Muscle layer of duodenum (tissue), 2 donors: ENCODE measurements at regions not wholly inside any gene's neighbourhood (a gene's known extent, or its start where the extent isn't known, plus 50 kb on each side); places are given as distances from the start of the nearest gene placed in this dataset.

Source experiments
- H3K27ac ChIP-seq: one replicate; pipeline ENCODE4 v1.7.0; 2013; ENCODE audit warnings: mild to moderate bottlenecking, low read length
- H3K27me3 ChIP-seq: one replicate; pipeline ENCODE4 v1.7.0; 2013; ENCODE audit warnings: low read depth, mild to moderate bottlenecking, control low read depth, low read length
- H3K36me3 ChIP-seq, 2 donors: one replicate each; pipeline ENCODE4 v1.7.0; 2013; ENCODE audit warnings: low read length in 2 of 2, control low read depth in 1 of 2, mild to moderate bottlenecking in 1 of 2; ENCODE audit not compliant: insufficient read depth in 2 of 2, control insufficient read depth in 1 of 2
- H3K4me1 ChIP-seq, 2 donors: one replicate each; pipeline ENCODE4 v1.7.0; 2013; ENCODE audit warnings: low read length in 2 of 2, mild to moderate bottlenecking in 2 of 2, control low read depth in 1 of 2, moderate library complexity in 1 of 2; ENCODE audit not compliant: insufficient read depth in 2 of 2, control insufficient read depth in 1 of 2
- H3K4me3 ChIP-seq, 2 donors: one replicate each; pipeline ENCODE4 v1.7.0; 2013; ENCODE audit warnings: low read length in 2 of 2, low read depth in 1 of 2, mild to moderate bottlenecking in 1 of 2
- H3K9me3 ChIP-seq, 2 donors: one replicate each; pipeline ENCODE4 v1.7.0; 2013; ENCODE audit warnings: low read length in 2 of 2, control low read depth in 1 of 2, mild to moderate bottlenecking in 1 of 2; ENCODE audit not compliant: control insufficient read depth in 1 of 2
- donor health status: healthy.

DNA sequence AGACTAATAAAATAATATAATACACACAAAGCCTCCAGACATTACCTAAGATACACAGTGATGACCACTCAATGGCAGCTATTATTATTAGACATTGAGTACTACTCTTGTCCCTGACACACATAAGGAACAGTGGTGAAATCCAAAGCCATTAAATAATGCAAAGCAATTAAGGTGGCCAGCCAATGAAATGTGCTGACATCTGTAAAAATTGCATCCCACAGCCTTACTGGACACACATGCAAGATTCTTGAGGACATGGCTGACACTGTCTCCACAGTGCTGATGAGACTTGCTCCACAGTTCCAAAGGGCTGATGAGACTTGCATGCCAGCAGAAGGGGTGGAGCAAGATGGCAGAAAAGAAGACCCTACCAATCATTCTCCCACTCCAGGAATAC lies 447.5 kb downstream of the IRX1 start:
- Histone ChIP-seq H3K4me3 (no peak overlapping the region), H3K27ac (no peak overlapping the region), H3K36me3 (no peaks in the 10 kb centered on the region), H3K4me1 (no peaks in the 10 kb centered on the region), H3K27me3 (no peaks in the 10 kb centered on the region), H3K9me3 (no peaks in the 10 kb centered on the region)

DNA sequence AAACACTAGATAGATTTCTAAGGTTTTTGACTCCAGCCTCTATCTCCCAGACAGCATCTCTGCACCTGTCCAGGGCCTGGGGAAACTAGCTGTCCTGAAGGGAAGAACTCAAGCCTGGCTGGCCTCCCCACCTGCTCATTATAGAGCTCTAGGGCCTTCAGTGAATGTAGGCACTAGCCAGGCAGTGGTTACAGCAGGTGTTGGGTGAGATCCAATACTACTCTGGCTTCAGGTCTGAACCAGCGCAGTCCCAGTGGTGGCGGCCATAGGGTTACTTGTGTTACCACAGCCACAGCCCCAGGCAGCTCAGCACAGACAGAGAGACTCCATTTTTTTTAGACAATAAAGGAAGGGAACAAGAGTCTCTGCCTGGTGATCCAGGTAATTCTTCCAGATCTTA lies 449.2 kb downstream of the IRX1 start:
- Histone ChIP-seq H3K9me3 (no peaks in the 10 kb centered on the region), H3K4me1 (no peaks in the 10 kb centered on the region), H3K36me3 (no peaks in the 10 kb centered on the region), H3K4me3 (no peak overlapping the region), H3K27ac (no peak overlapping the region), H3K27me3 (no peaks in the 10 kb centered on the region)

DNA sequence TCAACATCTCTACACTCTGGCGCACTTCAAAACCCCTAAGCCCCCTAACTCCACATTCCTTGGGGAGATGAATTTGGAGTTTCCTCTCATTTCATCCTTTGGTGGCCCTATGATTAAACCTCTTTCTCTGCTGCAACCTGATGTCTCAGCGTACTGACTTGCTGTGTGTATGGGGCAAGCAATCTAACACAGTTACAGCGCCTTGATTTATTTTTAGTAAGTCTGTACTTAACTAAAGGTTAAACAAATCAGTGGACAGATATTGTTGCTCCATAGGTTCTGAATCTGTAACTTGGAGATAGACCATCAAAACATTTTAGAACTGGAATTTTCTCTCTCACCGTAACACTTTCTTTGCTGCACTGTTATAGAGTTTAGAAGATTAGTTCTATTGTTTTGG lies 452.8 kb downstream of the IRX1 start:
- H3K36me3 ChIP-seq, result no peaks in the 10 kb centered on the region
- H3K4me1 ChIP-seq, result no peaks in the 10 kb centered on the region
- H3K27ac ChIP-seq, result no peak overlapping the region
- no peaks in the 10 kb centered on the region for H3K27me3 ChIP-seq
- H3K4me3 ChIP-seq, result no peak overlapping the region
- no peaks in the 10 kb centered on the region for H3K9me3 ChIP-seq

DNA sequence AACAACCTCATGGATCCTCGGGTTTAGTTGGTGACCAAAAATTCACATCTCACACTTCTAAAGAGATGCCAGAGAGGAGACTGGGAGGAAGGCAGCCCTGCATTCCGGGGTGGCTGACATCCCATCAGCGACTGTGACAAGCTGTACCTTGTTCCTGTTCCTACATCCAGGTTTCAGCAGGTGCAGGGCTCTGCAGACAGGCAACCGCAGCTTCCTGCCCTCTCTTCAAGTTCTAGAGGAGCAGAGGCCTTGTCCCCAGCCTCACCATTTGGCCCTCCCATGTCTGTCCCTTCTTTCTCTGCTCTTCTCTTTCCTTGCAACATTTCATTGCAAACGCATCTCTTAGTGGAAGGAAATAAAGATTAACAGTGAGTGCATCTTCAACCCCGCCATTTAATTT lies 454.6 kb downstream of the IRX1 start:
- Histone ChIP-seq H3K27me3 (no peaks in the 10 kb centered on the region), H3K4me3 (no peak overlapping the region), H3K27ac (no peak overlapping the region), H3K4me1 (no peaks in the 10 kb centered on the region), H3K9me3 (no peaks in the 10 kb centered on the region), H3K36me3 (no peaks in the 10 kb centered on the region)

DNA sequence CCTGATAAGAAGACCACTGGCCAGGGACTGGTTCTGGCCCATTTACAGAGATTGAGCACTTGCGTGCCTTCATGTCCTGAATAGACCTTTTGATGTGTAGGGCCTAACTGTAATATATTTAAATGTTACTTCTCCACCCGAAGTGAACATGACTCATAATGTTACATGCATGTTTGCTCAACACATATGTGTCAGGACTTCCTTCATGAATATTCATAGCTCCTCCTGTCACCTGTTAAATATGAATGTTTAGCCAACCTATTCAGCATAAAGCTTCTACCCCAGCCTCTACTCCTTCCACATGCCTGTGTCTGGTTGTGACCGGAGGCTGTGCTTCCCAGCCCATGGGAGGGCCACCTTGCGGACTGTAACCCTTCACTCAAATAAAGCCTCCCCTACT lies 457.5 kb downstream of the IRX1 start:
- H3K36me3 ChIP-seq, result no peaks in the 10 kb centered on the region

DNA sequence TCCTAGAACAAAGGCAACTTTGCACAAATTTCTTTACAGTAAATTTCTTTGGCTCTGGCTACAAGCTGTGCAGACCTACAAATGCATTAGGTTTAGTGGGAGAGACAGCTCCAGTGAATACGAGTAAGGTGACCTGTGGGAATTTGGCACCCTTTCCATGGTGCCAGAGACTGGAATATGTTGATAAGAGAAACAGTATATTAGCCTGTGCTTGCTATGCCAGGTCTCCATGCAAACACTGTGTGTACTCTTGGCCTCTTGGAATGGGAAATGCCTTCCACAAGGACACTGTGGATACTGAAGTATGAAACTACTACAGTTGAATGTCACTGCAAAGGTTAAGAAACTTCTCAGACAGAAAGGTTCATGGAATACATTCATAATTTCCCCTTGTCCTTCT lies 458.5 kb downstream of the IRX1 start:
- Histone ChIP-seq H3K9me3 (no peaks in the 10 kb centered on the region), H3K36me3 (no peaks in the 10 kb centered on the region), H3K4me3 (no peak overlapping the region), H3K27ac (no peak overlapping the region), H3K27me3 (no peaks in the 10 kb centered on the region), H3K4me1 (no peaks in the 10 kb centered on the region)

More for the DNA sequence above, 457.5 kb downstream of the IRX1 start:
- no peaks in the 10 kb centered on the region for H3K9me3 ChIP-seq
- H3K27me3 ChIP-seq, result no peaks in the 10 kb centered on the region
- no peak overlapping the region for H3K27ac ChIP-seq
- H3K4me3 ChIP-seq, result no peak overlapping the region
- H3K4me1 ChIP-seq, result no peaks in the 10 kb centered on the region

DNA sequence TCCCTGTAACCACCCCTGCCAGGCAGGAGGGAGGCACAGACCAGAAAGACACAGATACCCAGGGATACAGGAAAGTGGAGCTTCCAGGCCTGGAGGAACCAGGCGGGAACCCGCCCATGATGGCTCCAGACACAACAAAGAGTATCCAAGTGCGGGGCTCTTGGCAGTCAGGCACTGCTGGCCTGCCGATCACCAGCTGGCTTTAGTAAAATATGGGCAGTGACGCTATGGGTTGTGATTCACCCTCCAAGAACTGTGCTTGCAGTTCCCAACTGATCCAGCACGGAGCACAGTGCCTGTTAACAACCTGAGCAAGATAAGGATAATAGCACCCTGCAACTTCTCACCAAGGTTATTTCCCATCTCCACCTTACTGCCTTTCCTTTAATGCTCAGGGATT lies 463.3 kb downstream of the IRX1 start:
- H3K36me3 ChIP-seq, result no peaks in the 10 kb centered on the region
- no peak overlapping the region for H3K4me3 ChIP-seq
- H3K4me1 ChIP-seq, result no peaks in the 10 kb centered on the region
- H3K27ac ChIP-seq, result no peak overlapping the region
- no peaks in the 10 kb centered on the region for H3K27me3 ChIP-seq
- no peaks in the 10 kb centered on the region for H3K9me3 ChIP-seq

DNA sequence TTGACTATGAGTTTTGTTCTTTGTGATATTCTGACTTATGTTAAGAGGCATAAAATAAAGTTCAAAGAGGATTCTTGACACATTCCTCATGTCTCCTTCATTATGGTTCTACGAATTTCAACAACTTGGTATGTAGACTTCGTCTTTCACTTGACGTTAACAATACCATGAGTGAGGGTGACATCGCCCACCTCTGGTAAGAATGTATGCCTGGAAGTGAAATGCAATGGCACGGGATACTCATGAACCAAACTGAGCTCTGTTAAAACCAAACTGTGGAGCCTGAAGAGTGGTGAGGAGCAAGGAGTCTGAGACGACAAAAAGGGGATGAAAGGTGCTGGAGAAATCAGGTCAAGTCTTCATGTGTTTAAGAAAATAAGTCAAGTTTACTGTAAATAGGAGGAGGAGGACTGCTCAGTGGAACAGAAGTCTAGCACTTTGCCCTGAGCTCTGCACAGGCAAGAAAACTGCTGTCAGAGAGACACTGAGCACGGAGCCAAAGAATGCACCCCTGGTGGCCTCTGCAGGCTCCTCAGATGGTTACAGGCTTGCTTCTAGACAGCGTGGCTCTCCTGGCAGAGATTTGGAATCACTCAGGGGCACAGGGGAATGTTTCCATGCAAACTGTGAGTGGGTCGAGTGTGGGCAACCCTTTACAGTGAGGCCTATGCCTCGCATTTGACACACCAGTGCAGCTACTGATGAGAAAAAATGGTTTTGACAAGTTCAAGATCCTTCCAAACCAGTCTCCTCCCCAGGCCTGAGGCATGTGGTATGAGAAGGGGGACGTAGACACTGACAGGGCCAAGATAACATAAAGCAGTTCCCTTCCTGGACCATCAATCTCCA lies 470.1 kb downstream of the IRX1 start:
- H3K27me3 ChIP-seq, result no peaks in the 10 kb centered on the region
- no peak overlapping the region for H3K27ac ChIP-seq
- no peak overlapping the region for H3K4me3 ChIP-seq
- no peaks in the 10 kb centered on the region for H3K9me3 ChIP-seq
- H3K4me1 ChIP-seq, result peaks cover 0 to 10% of the 10 kb centered on the region in 2 donors
- no peaks in the 10 kb centered on the region for H3K36me3 ChIP-seq

DNA sequence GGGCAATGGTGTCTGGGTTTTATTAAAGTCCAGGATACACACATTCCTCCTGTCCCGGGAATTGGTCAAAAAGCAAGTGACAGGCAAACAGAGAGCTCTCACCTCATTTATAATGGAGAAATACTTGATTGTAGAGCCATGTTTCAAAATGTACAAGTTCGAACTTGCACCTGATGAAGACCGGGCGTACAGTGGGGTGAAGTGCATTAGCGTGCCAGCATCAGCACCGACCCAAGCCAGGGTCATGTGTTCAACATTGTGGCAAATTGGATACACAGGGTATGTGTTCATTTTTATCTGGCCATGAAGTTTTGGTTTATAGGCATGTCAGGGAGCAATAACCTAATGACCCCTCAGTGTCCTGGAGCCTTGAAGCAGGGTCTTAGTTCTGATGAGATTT lies 472.5 kb downstream of the IRX1 start:
- Histone ChIP-seq H3K4me3 (no peak overlapping the region), H3K4me1 (peaks cover 0 to 10% of the 10 kb centered on the region in 2 donors), H3K27ac (no peak overlapping the region), H3K27me3 (no peaks in the 10 kb centered on the region), H3K36me3 (no peaks in the 10 kb centered on the region), H3K9me3 (no peaks in the 10 kb centered on the region)

DNA sequence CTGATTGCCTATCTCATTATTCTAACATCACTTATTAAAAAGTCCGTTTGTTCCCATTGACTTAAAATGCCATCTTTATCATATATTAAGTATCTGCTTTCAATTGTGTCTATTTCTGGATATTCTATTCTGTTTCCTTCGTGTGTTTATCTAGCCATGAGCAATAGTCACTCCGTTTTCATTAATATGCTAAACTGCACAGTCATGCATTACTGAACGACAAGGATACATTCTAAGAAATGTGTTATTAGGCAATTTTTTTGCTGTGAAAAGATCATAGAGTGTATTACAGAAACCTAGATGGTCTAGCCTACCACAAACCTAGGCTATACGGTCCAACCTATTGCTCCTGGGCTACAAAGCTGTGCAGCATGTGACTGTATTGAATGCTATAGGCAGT lies 482.9 kb downstream of the IRX1 start:
- Histone ChIP-seq H3K27me3 (no peaks in the 10 kb centered on the region), H3K4me1 (no peaks in the 10 kb centered on the region), H3K36me3 (no peaks in the 10 kb centered on the region), H3K27ac (no peak overlapping the region), H3K4me3 (no peak overlapping the region), H3K9me3 (no peaks in the 10 kb centered on the region)

DNA sequence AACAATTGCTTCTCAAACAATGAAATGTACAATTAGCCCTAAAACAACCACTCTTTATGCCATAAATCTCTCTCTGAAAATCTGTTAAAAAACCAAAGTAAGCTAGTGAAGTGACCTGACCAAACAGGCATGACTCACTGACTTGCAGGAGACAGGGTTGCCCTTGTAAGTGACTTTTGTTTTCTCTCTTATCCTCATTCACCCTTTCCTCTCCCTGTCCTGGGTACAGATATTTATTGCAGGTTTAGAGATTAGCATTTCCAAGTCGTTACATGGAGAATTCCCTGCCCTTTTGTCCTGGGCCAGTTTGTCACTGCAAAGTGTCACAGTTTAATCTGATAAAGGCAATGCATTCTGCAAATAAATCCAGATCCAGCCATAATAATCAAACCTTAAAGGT lies 484.2 kb downstream of the IRX1 start:
- no peaks in the 10 kb centered on the region for H3K9me3 ChIP-seq
- H3K36me3 ChIP-seq, result no peaks in the 10 kb centered on the region
- H3K4me3 ChIP-seq, result no peak overlapping the region
- H3K4me1 ChIP-seq, result no peaks in the 10 kb centered on the region
- H3K27me3 ChIP-seq, result no peaks in the 10 kb centered on the region
- H3K27ac ChIP-seq, result no peak overlapping the region

DNA sequence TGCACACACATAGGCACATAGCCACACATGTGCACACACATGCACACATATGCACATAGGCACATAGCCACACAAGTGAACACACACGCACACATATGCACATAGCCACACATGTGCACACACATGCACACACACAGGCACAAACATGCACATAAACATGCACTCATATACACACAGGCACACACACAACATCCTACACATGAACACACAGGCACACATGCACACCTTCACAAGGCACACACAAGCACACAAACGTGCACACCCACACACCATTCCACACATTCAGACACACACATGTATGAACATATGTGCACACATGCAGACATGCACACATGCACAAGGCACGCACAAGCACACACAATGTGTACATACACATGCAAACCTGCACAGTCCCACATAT lies 484.7 kb downstream of the IRX1 start:
- Histone ChIP-seq H3K27ac (no peak overlapping the region), H3K4me1 (no peaks in the 10 kb centered on the region), H3K4me3 (no peak overlapping the region), H3K36me3 (no peaks in the 10 kb centered on the region), H3K9me3 (no peaks in the 10 kb centered on the region), H3K27me3 (no peaks in the 10 kb centered on the region)
